ENCODE measurements at regions not wholly inside any gene's neighbourhood (a gene's known extent, or its start where the extent isn't known, plus 50 kb on each side); places are given as distances from the start of the nearest gene placed in this dataset.
A peak's percentile ranks its signal among the peaks of the same experiment; 100 is the strongest.
"Not testable (repeated sequence)": the region's sequence is repeated elsewhere in the genome, so short reads cannot be mapped to it uniquely, and the experiment has no call there.

DNA sequence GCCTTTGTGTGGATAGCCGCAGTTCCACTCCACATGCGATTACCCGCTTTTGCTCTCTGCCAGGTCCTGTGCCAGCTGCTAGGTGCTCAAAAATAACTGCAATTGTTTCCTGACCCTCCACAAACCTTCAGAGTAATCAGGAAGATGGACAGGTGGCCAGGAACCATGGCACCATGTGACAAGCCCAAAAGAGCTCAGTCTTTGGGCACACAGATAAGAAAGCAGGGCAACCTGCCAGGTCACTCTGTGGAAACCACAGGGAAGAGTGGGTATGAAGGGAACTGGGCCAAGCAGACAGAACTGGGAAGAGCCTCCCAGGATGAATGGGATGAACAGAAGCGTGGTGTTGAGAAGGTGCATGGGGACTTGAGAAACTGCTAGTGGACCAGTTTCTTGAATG lies 79.4 kb upstream of the AGAP1 start:
- H3K27ac ChIP-seq, result no peak overlapping the region
- H3K4me3 ChIP-seq, result no peak overlapping the region

GRCh38 chr2:235416858-235417499 lies 76.9 kb upstream of the AGAP1 start:
- H3K4me3 ChIP-seq, result no peak overlapping the region
- peak overlapping the region in 2 of 21 experiments; percentile 19 to 60 for H3K27ac ChIP-seq

DNA sequence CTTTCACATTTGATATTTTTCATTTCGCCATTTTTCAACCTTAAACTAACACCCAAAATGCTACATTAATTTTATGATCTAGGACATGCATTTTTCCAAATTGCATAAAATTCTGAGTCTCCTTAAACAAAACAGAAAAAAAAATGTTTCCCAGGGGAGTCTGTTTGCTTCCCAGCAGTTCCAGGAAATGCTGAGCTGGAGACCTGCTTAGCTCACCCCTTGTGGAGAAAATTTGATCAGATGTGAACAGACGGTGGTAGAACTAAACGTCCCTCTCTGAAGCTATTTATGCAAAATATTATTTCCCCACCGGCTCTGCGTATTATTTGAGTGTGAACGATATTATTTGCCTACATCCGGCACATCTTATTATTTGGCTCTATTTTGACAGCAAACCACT lies 74.9 kb upstream of the AGAP1 start:
- Histone ChIP-seq H3K4me3 (no peak overlapping the region), H3K27ac (no peak overlapping the region)

- H3K4me3 ChIP-seq, result no peak overlapping the region
- no peak overlapping the region for H3K27ac ChIP-seq
These were observed 73.8 kb upstream of the AGAP1 start for GRCh38 chr2:235419996-235420395.

DNA sequence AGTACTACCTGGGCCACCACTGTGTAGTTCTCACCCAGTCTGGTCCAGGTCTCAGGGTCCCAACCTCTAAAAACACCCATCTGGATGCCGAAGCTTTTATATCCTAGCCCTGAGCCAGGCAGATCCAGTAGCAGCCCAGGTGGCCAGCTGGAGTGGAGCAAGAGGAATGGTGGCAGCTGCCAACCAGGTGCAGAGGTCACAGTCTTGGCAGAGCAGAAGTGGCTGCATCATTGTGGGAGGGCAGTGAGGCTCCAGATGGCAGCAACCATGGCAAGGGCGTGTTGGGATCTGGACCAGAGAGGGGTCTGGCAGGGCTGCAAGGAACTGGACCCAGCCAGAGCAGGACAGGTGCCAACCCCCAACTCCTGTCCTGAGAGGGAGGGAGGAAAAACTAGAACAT lies 72.2 kb upstream of the AGAP1 start:
- H3K27ac ChIP-seq, result no peak overlapping the region
- no peak overlapping the region for H3K4me3 ChIP-seq

DNA sequence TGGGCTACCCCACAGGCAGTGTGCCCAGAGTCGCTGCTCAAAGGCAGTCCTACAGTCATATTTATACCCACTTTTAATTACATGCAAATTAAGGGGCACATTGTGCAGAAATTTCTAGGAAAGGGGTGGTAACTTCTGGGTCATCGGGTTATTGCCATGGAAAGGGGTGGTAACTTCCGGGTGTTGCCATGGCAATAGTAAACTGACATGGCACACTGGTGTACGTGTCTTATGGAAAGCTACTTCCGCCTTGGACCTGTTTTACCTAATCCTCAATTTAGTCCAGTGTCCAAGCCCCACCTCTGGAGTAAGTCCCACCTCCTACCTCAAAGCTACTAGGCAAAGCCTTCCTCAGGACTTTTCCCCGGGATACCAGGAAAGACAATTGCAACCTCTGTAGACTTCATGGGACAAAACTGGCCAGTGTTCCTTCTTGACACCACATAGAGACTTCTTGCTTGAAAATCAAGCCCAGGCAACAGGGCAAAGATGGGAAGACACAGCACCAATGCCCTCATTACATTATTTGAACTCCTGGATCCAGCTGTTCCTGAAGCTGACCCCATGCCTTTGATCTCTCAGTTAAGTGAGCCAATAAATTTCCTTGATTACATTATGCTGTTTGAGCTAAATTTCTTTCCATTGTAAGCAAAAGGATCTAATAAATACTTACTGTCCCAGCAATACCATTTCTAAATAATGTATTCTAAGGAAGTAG lies 63.3 kb upstream of the AGAP1 start:
- Histone ChIP-seq H3K27ac (no peak overlapping the region), H3K4me3 (no peak overlapping the region)

DNA sequence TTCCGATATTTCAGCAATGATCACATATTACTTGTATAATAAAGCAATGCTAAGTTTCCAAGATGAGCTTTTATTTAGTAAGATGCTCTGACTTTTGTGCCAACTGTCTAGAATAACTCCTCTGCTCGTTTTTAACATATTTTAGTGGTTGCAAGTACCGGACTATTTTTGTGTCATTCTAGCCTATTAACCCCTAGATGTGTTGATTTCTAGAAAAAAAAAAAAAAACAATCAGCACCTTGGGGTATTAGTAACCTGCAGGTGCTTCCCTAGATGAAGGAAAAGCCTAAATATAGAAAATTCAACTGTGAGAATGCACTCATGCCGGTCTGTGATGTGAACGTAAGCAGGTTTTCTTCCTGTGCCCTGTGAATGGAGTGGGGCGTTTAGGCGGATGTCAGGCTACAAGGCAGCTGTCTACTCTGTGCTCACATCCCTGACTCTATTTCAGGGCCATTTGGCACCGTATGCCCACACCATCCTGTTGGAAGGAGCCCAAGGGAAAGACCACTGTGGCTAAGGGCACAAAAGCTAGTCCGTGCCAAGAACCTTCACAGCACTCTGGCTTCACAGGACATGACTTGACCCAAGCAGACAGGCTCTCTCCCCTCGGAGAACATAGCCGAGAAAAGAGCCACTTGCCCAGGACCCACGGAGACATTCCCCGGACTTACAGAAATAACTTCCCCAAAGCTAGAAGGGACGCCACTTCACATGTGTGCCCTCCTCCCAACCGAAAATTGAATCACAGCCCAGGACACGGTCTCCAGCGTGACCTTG lies 60.9 kb upstream of the AGAP1 start:
- no peak overlapping the region for H3K4me3 ChIP-seq
- peak overlapping the region in 7 of 21 experiments; percentile 14 to 72 (median 56) for H3K27ac ChIP-seq

GRCh38 chr2:235433860-235434259 lies 60.0 kb upstream of the AGAP1 start:
- H3K27ac ChIP-seq, result peak overlapping the region in 7 of 21 experiments; percentile 14 to 72 (median 56)
- no peak overlapping the region for H3K4me3 ChIP-seq

DNA sequence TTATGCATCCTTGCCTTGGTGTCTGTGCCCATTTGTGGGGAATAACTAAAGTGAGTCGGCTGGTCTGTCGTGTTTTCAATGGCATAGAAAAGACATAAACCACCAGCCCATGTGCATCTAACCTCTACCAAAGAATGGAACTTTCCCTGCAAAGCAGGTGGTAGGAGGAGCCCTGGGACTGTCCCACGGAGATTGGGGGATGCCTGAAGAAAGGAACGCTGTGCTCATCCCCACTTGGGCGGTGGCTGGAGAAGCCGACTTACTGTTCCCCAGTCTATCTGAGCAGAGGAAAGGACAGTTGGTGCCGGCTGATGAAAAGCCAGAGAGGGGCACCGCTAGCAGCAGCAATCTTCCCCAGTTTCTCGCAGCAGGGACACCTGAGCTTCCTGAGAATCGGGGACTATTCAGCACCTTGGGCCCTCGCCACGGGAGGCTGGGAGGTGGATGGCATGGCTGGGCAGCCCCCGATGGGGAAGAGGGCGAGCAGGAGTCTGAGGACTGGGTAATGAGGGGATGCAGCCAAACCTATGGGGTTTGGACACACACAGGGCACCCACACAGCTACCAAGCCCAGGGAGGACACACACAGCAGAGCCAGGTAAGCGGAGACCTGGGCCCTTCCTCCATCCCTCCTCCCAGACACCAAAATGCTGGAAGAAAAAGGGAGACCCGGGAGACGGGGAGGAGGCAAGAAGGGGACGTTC lies 53.7 kb upstream of the AGAP1 start:
- Histone ChIP-seq H3K4me3 (no peak overlapping the region), H3K27ac (no peak overlapping the region)

- H3K27ac ChIP-seq, H3K4me3 ChIP-seq: not testable (repeated sequence)
These were observed 50.3 kb upstream of the AGAP1 start for GRCh38 chr2:235443580-235443979.
